ENCODE measurements at regions not wholly inside any gene's neighbourhood (a gene's known extent, or its start where the extent isn't known, plus 50 kb on each side); places are given as distances from the start of the nearest gene placed in this dataset.

DNA sequence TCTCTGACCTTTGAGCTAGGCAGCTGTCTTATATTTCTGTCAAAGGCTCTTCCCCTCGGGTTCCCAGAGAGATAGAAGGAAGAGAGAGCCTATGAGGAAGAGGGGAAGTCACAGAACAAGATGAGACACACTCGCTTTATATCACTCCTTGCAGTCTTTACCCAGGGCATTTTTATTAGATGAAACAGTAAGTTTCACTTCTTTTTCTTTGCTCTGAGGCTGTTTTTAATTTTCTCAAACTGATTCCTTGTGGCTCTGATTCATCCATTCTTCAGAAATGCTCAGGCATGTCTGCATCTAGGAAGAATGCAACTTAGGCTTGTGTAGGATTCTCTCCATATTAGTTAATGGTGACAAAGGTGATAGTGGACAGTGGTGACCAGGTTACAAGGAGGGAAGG lies 132.9 kb upstream of the CHD1 start:
- H4K5ac ChIP-seq (ENCODE audit: insufficient read length, low read depth, low read length), result no peak overlapping the region
- H2BK15ac ChIP-seq (ENCODE audit: low read length), result no peak overlapping the region
- no peak overlapping the region for H4K8ac ChIP-seq (ENCODE audit: extremely low read depth, insufficient read depth, low read length)
- no peak overlapping the region for H2AFZ ChIP-seq (ENCODE audit: low read length)
- no peak overlapping the region for H2BK20ac ChIP-seq (ENCODE audit: low read length)
- H3K9ac ChIP-seq (replicated peaks in 1 of 4; ENCODE audit: extremely low read depth in 1 of 4, low read depth in 3 of 4, low read length in 3 of 4), result no peak overlapping the region
- H3K23ac ChIP-seq (ENCODE audit: insufficient read length), result no peak overlapping the region
- ChIA-PET CTCF (ENCODE audit: partially characterized antibody) (interaction anchor here (0.6 to 2.9 kb wide), 17 partner anchors 9 to 217 kb away, joined by 3 to 22 read pairs (median 5); no protein-coding TSS in a partner anchor), POLR2A (ENCODE audit: partially characterized antibody) (no interaction called here)
- WGBS, 2 experiments (ENCODE audit: extremely low coverage in 1 of 2, insufficient coverage in 1 of 2, insufficient read length in 1 of 2, insufficient replicate concordance in 2 of 2, low coverage in 1 of 2, low lambda C conversion rate in 2 of 2, missing lambda C conversion rate in 1 of 2), result 88% methylated on average over 2 of the region's 2 CpGs; no CpG with 5 or more reads in 1 of the 2 experiments
- H2BK5ac ChIP-seq (ENCODE audit: low read depth, low read length), result no peak overlapping the region
- no peak for FAIRE-seq
- no peak for TF ChIP-seq POLR2AphosphoS5 (IDR thresholded peaks at IDR 0.05; ENCODE audit: low read depth, low read length)
- no peak for TF ChIP-seq TEAD4 (IDR thresholded peaks at IDR 0.05; ENCODE audit: low read depth, low read length)
- no peak for TF ChIP-seq CBX8 (IDR thresholded peaks at IDR 0.05; ENCODE audit: borderline replicate concordance, low read depth, low read length)
- TF ChIP-seq BRCA1 (IDR thresholded peaks at IDR 0.05; ENCODE audit: low read depth, low read length), result no peak
- TF ChIP-seq CHD2 (IDR thresholded peaks at IDR 0.05; ENCODE audit: low read length), result no peak
- TF ChIP-seq CREB1 (IDR thresholded peaks at IDR 0.05), result no peak
- TF ChIP-seq POLR2A (IDR thresholded peaks at IDR 0.05; ENCODE audit: control extremely low read depth in 1 of 2, low read depth in 2 of 2, low read length in 2 of 2), result no peak
- TF ChIP-seq GTF2F1 (IDR thresholded peaks at IDR 0.05; ENCODE audit: borderline replicate concordance, low read depth, low read length), result no peak
- TF ChIP-seq KDM4A (IDR thresholded peaks at IDR 0.05; ENCODE audit: low read depth, low read length, severe bottlenecking), result no peak
- TF ChIP-seq SP2 (IDR thresholded peaks at IDR 0.05; ENCODE audit: low read length), result no peak
- no peak for TF ChIP-seq TBP (IDR thresholded peaks at IDR 0.05; ENCODE audit: low read depth, low read length)
- TF ChIP-seq JUND (IDR thresholded peaks at IDR 0.05; ENCODE audit: low read length), result no peak
- no peak for TF ChIP-seq BACH1 (IDR thresholded peaks at IDR 0.05; ENCODE audit: low read length)
- no peak for TF ChIP-seq TCF12 (IDR thresholded peaks at IDR 0.05; ENCODE audit: low read depth, low read length)
- H3K79me1 ChIP-seq (ENCODE audit: low read depth, low read length), result no peaks in the 10 kb centered on the region
- H2BK12ac ChIP-seq (ENCODE audit: low read depth, low read length), result no peak overlapping the region
- H3K79me2 ChIP-seq (ENCODE audit: control insufficient read depth in 1 of 2, insufficient read depth in 2 of 2, low read length in 2 of 2), result no peaks in the 10 kb centered on the region
- H3K27me3 ChIP-seq (replicated peaks in 1 of 4; ENCODE audit: control insufficient read depth in 3 of 4, extremely low read depth in 1 of 4, insufficient read depth in 3 of 4, low read length in 3 of 4), result no peaks in the 10 kb centered on the region
- H3K56ac ChIP-seq (replicated peaks; ENCODE audit: insufficient read length, low read depth, low read length), result no peak overlapping the region
- H3K4ac ChIP-seq (replicated peaks; ENCODE audit: insufficient read length, low read depth, low read length), result no peak overlapping the region
- H4K91ac ChIP-seq (replicated peaks; ENCODE audit: insufficient read length, low read length), result no peak overlapping the region
- H4K20me1 ChIP-seq (replicated peaks in 1 of 2; ENCODE audit: control insufficient read depth in 1 of 2, insufficient read depth in 2 of 2, low read length in 2 of 2), result no peaks in the 10 kb centered on the region
- H2BK120ac ChIP-seq (replicated peaks; ENCODE audit: low read depth, low read length), result no peak overlapping the region
- H3K14ac ChIP-seq (ENCODE audit: insufficient read length), result no peak overlapping the region
- H3K4me2 ChIP-seq (ENCODE audit: insufficient read depth in 1 of 2, low read depth in 2 of 2, low read length in 2 of 2), result no peak overlapping the region
- H3K4me1 ChIP-seq (replicated peaks in 1 of 4; ENCODE audit: control insufficient read depth in 3 of 4, insufficient read depth in 4 of 4, low read length in 3 of 4), result no peaks in the 10 kb centered on the region
- no peak overlapping the region for H3K18ac ChIP-seq (ENCODE audit: extremely low read depth, low read length)
- DNase-seq (ENCODE audit: low read depth in 1 of 2, low spot score in 2 of 2), result no peak
- no peak overlapping the region for H3K4me3 ChIP-seq (ENCODE audit: extremely low read depth in 1 of 4, insufficient read depth in 2 of 4, low read depth in 3 of 4, low read length in 4 of 4)
- no peaks in the 10 kb centered on the region for H3K9me3 ChIP-seq (ENCODE audit: insufficient read depth in 2 of 2, low read depth in 1 of 2, low read length in 1 of 2)
- H3K36me3 ChIP-seq (ENCODE audit: control insufficient read depth in 2 of 4, insufficient read depth in 4 of 4, low read length in 3 of 4), result no peaks in the 10 kb centered on the region
- H3K23me2 ChIP-seq (ENCODE audit: low read depth, low read length), result no peaks in the 10 kb centered on the region
- no peak overlapping the region for H2AK5ac ChIP-seq (ENCODE audit: low read depth, low read length)
- no peak overlapping the region for H3K27ac ChIP-seq (ENCODE audit: low read depth, low read length)

Measured in H1 (cell line).